Endodermal cell (in vitro differentiated cells): ENCODE measurements at regions not wholly inside any gene's neighbourhood (a gene's known extent, or its start where the extent isn't known, plus 50 kb on each side); places are given as distances from the start of the nearest gene placed in this dataset.

Experiments used
- DNase-seq: peaks from one replicate; pipeline ENCODE4 v3.0.0-alpha.2; 2017
- H3K27ac ChIP-seq: 2 replicates; pipeline ENCODE4 v1.5.1; 2013; ENCODE audit warnings: mild to moderate bottlenecking, low read depth, low read length, moderate library complexity
- H3K27me3 ChIP-seq: 2 replicates; pipeline ENCODE4 v1.6.1; 2013; ENCODE audit warnings: mild to moderate bottlenecking, low read length, moderate library complexity; ENCODE audit not compliant: insufficient read depth, control insufficient read depth, poor library complexity, severe bottlenecking
- H3K36me3 ChIP-seq: 2 replicates; pipeline ENCODE4 v1.7.0; 2013; ENCODE audit warnings: mild to moderate bottlenecking, low read length, moderate library complexity; ENCODE audit not compliant: control insufficient read depth, insufficient read depth
- H3K4me1 ChIP-seq: one replicate; pipeline ENCODE4 v1.7.0; 2013; ENCODE audit warnings: low read length; ENCODE audit not compliant: control insufficient read depth, insufficient read depth
- H3K4me3 ChIP-seq: 2 replicates; pipeline ENCODE4 v1.5.1; 2013; ENCODE audit warnings: mild to moderate bottlenecking, low read length, moderate library complexity
- H3K9ac ChIP-seq: 2 replicates; pipeline ENCODE4 v1.6.1; 2013; ENCODE audit warnings: mild to moderate bottlenecking, low read length, moderate library complexity; ENCODE audit not compliant: poor library complexity, severe bottlenecking; ENCODE audit errors: extremely low read depth
- H3K9me3 ChIP-seq: 2 replicates; pipeline ENCODE4 v1.6.1; 2013; ENCODE audit warnings: mild to moderate bottlenecking, low read length, moderate library complexity; ENCODE audit not compliant: control insufficient read depth
- H3K27ac Mint-ChIP-seq: 2 replicates; pipeline ENCODE4 v1.8.0; 2020; ENCODE audit warnings: mixed read lengths
- H3K27me3 Mint-ChIP-seq: 2 replicates; pipeline ENCODE4 v1.8.0; 2021; ENCODE audit warnings: mild to moderate bottlenecking, mixed read lengths; ENCODE audit not compliant: insufficient read depth
- H3K36me3 Mint-ChIP-seq: 2 replicates; pipeline ENCODE4 v1.8.0; 2020; ENCODE audit warnings: low read depth, mixed read lengths
- H3K4me1 Mint-ChIP-seq: 2 replicates; pipeline ENCODE4 v1.8.0; 2020; ENCODE audit warnings: mixed read lengths
- H3K4me3 Mint-ChIP-seq: 2 replicates; pipeline ENCODE4 v1.8.0; 2020; ENCODE audit warnings: mild to moderate bottlenecking, moderate library complexity, mixed read lengths
- H3K9me3 Mint-ChIP-seq: 2 replicates; pipeline ENCODE4 v1.8.0; 2020; ENCODE audit warnings: mild to moderate bottlenecking, mixed read lengths
- CTCF ChIP-seq: fragments of 200-600 bp; sonication (generic); conservative IDR thresholded peaks from 2 replicates; pipeline ENCODE4 v1.5.0; 2021; ENCODE audit warnings: antibody characterized with exemption, mild to moderate bottlenecking
- WGBS, 2 experiments: methylation state at CpG; one replicate each; pipeline versions ENCODE4 v1.1.5 to v1.1.7; 2013; ENCODE audit warnings: missing lambda C conversion rate in 2 of 2, mixed read lengths in 1 of 2; ENCODE audit not compliant: insufficient coverage in 1 of 2, insufficient read length in 1 of 2; 5-methylcytosine and 5-hydroxymethylcytosine counted together

GRCh38 chr1:190809312-190809711 lies 331.6 kb upstream of the BRINP3 start:
- no peak for TF ChIP-seq CTCF
- H3K4me3 Mint-ChIP-seq, result no peak overlapping the region
- H3K4me1 Mint-ChIP-seq, result no peaks in the 10 kb centered on the region
- Histone ChIP-seq H3K9ac (no peak overlapping the region), H3K9me3 (no peaks in the 10 kb centered on the region), H3K4me3 (no peak overlapping the region), H3K36me3 (no peaks in the 10 kb centered on the region), H3K4me1 (no peaks in the 10 kb centered on the region), H3K27me3 (no peaks in the 10 kb centered on the region), H3K27ac (no peak overlapping the region)
- DNase-seq, result no peak
- H3K9me3 Mint-ChIP-seq, result no peaks in the 10 kb centered on the region
- 86% methylated on average over 3 of the region's 3 CpGs; no CpG with 5 or more reads in 1 of the 2 experiments for WGBS, 2 experiments
- no peaks in the 10 kb centered on the region for H3K27me3 Mint-ChIP-seq
- no peak overlapping the region for H3K27ac Mint-ChIP-seq
- H3K36me3 Mint-ChIP-seq, result no peaks in the 10 kb centered on the region

GRCh38 chr1:190812996-190813395 lies 335.3 kb upstream of the BRINP3 start:
- Histone ChIP-seq H3K4me3 (no peak overlapping the region), H3K36me3 (no peaks in the 10 kb centered on the region), H3K4me1 (no peaks in the 10 kb centered on the region), H3K27ac (no peak overlapping the region), H3K9me3 (no peaks in the 10 kb centered on the region), H3K27me3 (no peaks in the 10 kb centered on the region), H3K9ac (no peak overlapping the region)
- no peak overlapping the region for H3K4me3 Mint-ChIP-seq
- H3K36me3 Mint-ChIP-seq, result no peaks in the 10 kb centered on the region
- H3K9me3 Mint-ChIP-seq, result no peaks in the 10 kb centered on the region
- H3K27ac Mint-ChIP-seq, result no peak overlapping the region
- no peak for TF ChIP-seq CTCF
- H3K4me1 Mint-ChIP-seq, result no peaks in the 10 kb centered on the region
- no peak for DNase-seq
- no peaks in the 10 kb centered on the region for H3K27me3 Mint-ChIP-seq
- 90 to 94% methylated on average over 2 of the region's 2 CpGs for WGBS, 2 experiments

GRCh38 chr1:190832511-190832910 lies 354.8 kb upstream of the BRINP3 start:
- H3K27me3 ChIP-seq, result no peaks in the 10 kb centered on the region
- H3K9me3 ChIP-seq, result no peaks in the 10 kb centered on the region
- no peaks in the 10 kb centered on the region for H3K27me3 Mint-ChIP-seq
- H3K27ac ChIP-seq, result no peak overlapping the region
- peaks cover 1% of the 10 kb centered on the region for H3K4me1 Mint-ChIP-seq
- H3K36me3 ChIP-seq, result no peaks in the 10 kb centered on the region
- H3K9me3 Mint-ChIP-seq, result no peaks in the 10 kb centered on the region
- no peaks in the 10 kb centered on the region for H3K36me3 Mint-ChIP-seq
- H3K4me3 ChIP-seq, result no peak overlapping the region
- no peak overlapping the region for H3K4me3 Mint-ChIP-seq
- DNase-seq, result no peak
- H3K27ac Mint-ChIP-seq, result no peak overlapping the region
- H3K4me1 ChIP-seq, result no peaks in the 10 kb centered on the region
- no peak overlapping the region for H3K9ac ChIP-seq
- TF ChIP-seq CTCF, result no peak
